ENCODE measurements at regions not wholly inside any gene's neighbourhood (a gene's known extent, or its start where the extent isn't known, plus 50 kb on each side); places are given as distances from the start of the nearest gene placed in this dataset.
"Not testable (repeated sequence)": the region's sequence is repeated elsewhere in the genome, so short reads cannot be mapped to it uniquely, and the experiment has no call there.

GRCh38 chr4:187889651-187890050, 105.9 kb upstream of the ZFP42 start:
- DNase-seq (ENCODE audit: low read depth in 2 of 2), result no peak

- no peak for DNase-seq (ENCODE audit: low read depth in 2 of 2)
These were observed 102.2 kb upstream of the ZFP42 start for GRCh38 chr4:187893418-187893817.

- DNase-seq (ENCODE audit: low read depth in 2 of 2), result no peak
These were observed 92.5 kb upstream of the ZFP42 start for GRCh38 chr4:187903106-187903505.

DNA sequence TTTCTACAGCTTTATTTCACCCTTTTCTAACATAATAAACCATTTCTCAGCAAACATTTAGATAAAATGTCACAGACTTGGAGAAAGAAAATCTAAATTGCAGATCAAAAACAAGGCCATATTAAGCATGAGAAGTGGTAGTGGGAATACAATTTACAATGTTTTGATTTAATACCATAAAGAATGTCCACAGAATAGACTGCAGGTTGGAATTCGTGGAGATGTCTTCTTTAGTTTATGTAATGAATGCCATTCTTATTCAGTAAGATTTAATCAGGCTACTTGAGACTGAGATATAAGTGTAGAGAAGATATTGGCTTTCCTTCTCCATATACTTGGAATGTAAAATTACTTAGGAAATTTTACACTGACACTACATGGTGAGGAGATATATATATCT, 91.9 kb upstream of the ZFP42 start:
- DNase-seq (ENCODE audit: low read depth in 2 of 2), result no peak

GRCh38 chr4:187908079-187908561, 87.5 kb upstream of the ZFP42 start:
- DNase-seq (ENCODE audit: low read depth in 2 of 2), result no peak

- DNase-seq (ENCODE audit: low read depth in 2 of 2), result no peak
These were observed 86.8 kb upstream of the ZFP42 start for GRCh38 chr4:187908731-187909130.

DNA sequence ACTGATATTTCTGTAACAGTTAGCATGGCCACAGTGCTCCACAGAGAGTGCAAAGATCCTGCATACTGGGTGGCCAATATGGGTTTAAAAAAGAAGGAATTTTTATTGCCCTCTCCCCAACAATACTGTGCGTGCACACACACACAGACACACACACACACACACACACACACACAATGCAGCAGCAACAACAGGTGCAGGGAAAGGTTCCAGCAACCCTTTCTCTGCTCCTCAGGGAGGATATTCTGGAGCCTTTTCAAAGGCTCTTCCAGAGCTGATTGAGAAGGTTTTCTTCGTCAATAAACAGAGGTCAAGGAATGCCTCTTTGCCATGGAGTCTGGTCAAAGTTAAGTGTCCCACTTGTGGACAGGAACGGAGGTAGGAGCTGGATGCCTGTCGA, 84.8 kb upstream of the ZFP42 start:
- no peak for DNase-seq (ENCODE audit: low read depth in 2 of 2)

DNA sequence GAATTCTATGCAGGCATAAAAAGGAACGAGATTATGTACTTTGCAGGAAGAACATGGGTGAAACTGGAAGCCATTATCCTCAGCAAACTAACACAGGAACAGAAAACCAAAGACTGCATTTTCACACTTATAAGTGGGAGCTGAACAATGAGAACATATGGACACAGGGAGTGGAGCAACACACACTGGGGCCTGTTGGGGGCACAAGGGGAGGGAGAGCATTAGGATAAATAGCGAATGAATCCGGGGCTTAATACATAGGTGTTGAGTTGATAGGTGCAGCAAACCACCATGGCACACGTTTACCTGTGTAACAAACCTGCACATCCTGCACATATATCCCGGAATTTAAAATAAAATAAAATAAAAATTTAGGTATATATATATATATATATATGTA, 80.2 kb upstream of the ZFP42 start:
- DNase-seq (ENCODE audit: low read depth in 2 of 2), result not testable (repeated sequence)

DNA sequence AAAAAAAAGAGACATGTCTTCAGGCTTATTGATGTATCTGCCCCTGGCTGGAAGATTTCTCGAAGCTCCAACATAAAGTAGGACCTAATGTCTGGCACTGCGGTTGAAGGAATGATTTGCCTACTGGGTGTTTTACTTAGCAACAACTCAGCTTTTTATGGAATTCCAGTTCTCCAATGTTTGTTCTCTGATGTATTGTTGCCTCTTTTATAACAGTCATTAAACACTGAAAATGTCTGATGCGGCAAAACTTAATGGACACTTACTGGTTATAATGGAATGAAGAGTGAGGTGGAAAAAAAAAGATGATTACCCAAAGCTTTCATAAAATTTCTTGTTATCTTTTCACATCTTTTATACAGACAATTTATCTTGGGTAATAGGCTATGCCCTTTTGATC, 75.6 kb upstream of the ZFP42 start:
- DNase-seq (ENCODE audit: low read depth in 2 of 2), result no peak

DNA sequence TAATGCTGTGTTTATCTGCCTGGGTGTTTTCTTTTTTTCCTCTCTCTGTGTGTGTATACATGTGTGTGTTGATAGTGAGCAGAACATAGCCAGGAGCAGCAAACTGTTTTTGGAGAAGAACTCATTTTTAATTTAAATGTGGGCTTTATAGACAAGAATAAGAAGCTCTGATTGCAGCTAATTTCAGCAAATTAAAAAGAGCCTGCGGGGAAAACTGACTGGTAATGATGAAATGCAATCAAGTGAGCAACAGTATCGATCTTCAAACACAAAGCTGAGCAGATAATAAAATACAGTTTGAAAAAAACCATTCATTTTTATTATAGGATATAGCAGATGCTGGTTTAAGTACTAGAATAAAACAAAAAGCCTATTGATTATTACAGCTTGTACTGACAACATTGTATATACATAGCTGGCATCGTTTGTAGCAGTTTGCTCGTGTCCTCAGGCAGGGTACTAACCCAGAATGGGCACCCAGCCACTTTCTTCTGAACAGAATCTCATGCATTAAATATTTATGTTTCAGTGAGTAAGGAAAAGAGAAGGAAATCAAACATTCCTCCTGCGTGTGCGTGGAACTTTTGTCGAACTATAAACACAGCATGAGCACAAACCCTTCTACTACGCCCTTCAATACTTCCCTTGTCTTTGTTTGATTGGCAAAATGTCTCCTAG, 73.5 kb upstream of the ZFP42 start:
- DNase-seq (ENCODE audit: low read depth in 2 of 2), result no peak

GRCh38 chr4:187929024-187929423, 66.5 kb upstream of the ZFP42 start:
- no peak for DNase-seq (ENCODE audit: low read depth in 2 of 2)

DNA sequence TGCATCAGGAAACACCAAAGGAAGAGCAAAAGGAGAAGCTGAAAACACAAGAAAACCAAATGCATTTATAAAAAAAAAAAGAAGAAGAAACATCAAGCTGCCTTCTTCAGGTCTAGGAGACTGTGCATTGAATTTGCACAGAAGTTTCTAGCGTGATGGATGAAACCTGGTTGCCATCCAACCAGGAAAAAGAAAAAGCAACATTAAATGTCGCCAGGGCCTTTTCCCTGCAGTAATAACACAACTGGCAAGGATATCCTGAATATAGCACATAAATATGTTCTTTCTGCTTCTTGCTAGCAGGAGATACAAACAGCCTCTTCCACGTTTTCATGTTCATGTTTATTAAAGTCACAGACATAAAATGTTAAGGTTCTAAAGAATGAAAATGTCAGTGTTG, 60.8 kb upstream of the ZFP42 start:
- DNase-seq (ENCODE audit: low read depth in 2 of 2), result no peak

GRCh38 chr4:187937557-187937956, 58.0 kb upstream of the ZFP42 start:
- no peak for DNase-seq (ENCODE audit: low read depth in 2 of 2)

DNA sequence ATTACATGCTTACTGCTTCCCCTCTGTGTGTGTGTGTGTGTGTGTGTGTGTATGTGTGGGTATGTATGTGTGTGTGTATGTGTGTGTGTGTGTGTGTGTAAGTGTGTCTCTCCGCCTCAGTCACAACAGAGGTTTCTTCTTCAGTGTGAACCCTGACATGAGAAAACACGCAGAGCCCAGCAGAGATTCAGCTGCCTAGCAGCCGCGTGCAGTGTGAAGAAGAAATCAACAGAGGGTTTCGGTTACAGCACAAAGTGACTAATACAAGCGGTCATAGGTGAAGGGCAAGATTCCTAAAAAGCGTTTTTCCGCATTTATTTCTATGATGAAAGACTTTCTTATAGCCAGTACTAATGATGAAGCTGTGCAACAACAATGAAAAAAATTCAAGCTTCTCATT, 55.3 kb upstream of the ZFP42 start:
- no peak for DNase-seq (ENCODE audit: low read depth in 2 of 2)

- no peak for DNase-seq (ENCODE audit: low read depth in 2 of 2)
These were observed 52.6 kb upstream of the ZFP42 start for GRCh38 chr4:187942968-187943367.

GRCh38 chr4:187944179-187944578, 51.4 kb upstream of the ZFP42 start:
- DNase-seq (ENCODE audit: low read depth in 2 of 2), result no peak

Data from lung microvascular endothelial cell (primary cell).